ENCODE measurements at regions not wholly inside any gene's neighbourhood (a gene's known extent, or its start where the extent isn't known, plus 50 kb on each side); places are given as distances from the start of the nearest gene placed in this dataset.

DNA sequence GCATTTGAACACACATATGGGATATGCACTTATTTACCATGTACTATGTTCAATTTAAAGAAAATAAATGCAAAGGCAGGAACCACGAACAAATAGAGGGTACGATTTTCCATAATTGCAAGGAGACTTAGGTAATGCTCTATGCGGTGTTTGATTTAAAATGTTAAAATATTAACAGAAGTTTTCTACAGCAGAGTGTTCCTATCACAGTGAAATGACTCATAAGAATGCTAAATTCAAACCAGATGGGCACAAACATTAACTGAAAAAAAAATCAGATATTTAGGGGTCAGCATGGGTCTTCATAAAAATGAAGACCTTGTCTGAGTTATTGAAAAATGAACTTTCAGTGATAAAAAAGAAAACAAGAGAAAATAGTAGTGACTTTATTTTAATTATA is 65.4 kb downstream of the LLPH start:
- TF ChIP-seq, protein P1, sequence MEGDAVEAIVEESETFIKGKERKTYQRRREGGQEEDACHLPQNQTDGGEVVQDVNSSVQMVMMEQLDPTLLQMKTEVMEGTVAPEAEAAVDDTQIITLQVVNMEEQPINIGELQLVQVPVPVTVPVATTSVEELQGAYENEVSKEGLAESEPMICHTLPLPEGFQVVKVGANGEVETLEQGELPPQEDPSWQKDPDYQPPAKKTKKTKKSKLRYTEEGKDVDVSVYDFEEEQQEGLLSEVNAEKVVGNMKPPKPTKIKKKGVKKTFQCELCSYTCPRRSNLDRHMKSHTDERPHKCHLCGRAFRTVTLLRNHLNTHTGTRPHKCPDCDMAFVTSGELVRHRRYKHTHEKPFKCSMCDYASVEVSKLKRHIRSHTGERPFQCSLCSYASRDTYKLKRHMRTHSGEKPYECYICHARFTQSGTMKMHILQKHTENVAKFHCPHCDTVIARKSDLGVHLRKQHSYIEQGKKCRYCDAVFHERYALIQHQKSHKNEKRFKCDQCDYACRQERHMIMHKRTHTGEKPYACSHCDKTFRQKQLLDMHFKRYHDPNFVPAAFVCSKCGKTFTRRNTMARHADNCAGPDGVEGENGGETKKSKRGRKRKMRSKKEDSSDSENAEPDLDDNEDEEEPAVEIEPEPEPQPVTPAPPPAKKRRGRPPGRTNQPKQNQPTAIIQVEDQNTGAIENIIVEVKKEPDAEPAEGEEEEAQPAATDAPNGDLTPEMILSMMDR (conservative IDR thresholded peaks at IDR 0.05; ENCODE audit: low read depth in 2 of 2), result no peak
- TF ChIP-seq EZH2phosphoT487 (IDR thresholded peaks at IDR 0.05; ENCODE audit: unreplicated experiment) (no peak), POLR2AphosphoS5 (IDR thresholded peaks at IDR 0.05; ENCODE audit: low read depth) (no peak), EZH2 (IDR thresholded peaks at IDR 0.05; ENCODE audit: low read depth, unreplicated experiment) (no peak), STAT1 (IDR thresholded peaks at IDR 0.05; ENCODE audit: unreplicated experiment) (no peak), CREB1 (CRISPR knock-in tag; IDR thresholded peaks at IDR 0.05; ENCODE audit: low read depth) (no peak), ZNF331 (CRISPR knock-in tag; IDR thresholded peaks at IDR 0.05; ENCODE audit: low read depth) (no peak), JUNB (IDR thresholded peaks at IDR 0.05; ENCODE audit: unreplicated experiment) (no peak), ZNF114 (CRISPR knock-in tag; IDR thresholded peaks at IDR 0.05) (no peak)
- TF ChIP-seq, protein P2, sequence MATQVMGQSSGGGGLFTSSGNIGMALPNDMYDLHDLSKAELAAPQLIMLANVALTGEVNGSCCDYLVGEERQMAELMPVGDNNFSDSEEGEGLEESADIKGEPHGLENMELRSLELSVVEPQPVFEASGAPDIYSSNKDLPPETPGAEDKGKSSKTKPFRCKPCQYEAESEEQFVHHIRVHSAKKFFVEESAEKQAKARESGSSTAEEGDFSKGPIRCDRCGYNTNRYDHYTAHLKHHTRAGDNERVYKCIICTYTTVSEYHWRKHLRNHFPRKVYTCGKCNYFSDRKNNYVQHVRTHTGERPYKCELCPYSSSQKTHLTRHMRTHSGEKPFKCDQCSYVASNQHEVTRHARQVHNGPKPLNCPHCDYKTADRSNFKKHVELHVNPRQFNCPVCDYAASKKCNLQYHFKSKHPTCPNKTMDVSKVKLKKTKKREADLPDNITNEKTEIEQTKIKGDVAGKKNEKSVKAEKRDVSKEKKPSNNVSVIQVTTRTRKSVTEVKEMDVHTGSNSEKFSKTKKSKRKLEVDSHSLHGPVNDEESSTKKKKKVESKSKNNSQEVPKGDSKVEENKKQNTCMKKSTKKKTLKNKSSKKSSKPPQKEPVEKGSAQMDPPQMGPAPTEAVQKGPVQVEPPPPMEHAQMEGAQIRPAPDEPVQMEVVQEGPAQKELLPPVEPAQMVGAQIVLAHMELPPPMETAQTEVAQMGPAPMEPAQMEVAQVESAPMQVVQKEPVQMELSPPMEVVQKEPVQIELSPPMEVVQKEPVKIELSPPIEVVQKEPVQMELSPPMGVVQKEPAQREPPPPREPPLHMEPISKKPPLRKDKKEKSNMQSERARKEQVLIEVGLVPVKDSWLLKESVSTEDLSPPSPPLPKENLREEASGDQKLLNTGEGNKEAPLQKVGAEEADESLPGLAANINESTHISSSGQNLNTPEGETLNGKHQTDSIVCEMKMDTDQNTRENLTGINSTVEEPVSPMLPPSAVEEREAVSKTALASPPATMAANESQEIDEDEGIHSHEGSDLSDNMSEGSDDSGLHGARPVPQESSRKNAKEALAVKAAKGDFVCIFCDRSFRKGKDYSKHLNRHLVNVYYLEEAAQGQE (IDR thresholded peaks at IDR 0.05; ENCODE audit: unreplicated experiment), result no peak
- TF ChIP-seq, protein P3, sequence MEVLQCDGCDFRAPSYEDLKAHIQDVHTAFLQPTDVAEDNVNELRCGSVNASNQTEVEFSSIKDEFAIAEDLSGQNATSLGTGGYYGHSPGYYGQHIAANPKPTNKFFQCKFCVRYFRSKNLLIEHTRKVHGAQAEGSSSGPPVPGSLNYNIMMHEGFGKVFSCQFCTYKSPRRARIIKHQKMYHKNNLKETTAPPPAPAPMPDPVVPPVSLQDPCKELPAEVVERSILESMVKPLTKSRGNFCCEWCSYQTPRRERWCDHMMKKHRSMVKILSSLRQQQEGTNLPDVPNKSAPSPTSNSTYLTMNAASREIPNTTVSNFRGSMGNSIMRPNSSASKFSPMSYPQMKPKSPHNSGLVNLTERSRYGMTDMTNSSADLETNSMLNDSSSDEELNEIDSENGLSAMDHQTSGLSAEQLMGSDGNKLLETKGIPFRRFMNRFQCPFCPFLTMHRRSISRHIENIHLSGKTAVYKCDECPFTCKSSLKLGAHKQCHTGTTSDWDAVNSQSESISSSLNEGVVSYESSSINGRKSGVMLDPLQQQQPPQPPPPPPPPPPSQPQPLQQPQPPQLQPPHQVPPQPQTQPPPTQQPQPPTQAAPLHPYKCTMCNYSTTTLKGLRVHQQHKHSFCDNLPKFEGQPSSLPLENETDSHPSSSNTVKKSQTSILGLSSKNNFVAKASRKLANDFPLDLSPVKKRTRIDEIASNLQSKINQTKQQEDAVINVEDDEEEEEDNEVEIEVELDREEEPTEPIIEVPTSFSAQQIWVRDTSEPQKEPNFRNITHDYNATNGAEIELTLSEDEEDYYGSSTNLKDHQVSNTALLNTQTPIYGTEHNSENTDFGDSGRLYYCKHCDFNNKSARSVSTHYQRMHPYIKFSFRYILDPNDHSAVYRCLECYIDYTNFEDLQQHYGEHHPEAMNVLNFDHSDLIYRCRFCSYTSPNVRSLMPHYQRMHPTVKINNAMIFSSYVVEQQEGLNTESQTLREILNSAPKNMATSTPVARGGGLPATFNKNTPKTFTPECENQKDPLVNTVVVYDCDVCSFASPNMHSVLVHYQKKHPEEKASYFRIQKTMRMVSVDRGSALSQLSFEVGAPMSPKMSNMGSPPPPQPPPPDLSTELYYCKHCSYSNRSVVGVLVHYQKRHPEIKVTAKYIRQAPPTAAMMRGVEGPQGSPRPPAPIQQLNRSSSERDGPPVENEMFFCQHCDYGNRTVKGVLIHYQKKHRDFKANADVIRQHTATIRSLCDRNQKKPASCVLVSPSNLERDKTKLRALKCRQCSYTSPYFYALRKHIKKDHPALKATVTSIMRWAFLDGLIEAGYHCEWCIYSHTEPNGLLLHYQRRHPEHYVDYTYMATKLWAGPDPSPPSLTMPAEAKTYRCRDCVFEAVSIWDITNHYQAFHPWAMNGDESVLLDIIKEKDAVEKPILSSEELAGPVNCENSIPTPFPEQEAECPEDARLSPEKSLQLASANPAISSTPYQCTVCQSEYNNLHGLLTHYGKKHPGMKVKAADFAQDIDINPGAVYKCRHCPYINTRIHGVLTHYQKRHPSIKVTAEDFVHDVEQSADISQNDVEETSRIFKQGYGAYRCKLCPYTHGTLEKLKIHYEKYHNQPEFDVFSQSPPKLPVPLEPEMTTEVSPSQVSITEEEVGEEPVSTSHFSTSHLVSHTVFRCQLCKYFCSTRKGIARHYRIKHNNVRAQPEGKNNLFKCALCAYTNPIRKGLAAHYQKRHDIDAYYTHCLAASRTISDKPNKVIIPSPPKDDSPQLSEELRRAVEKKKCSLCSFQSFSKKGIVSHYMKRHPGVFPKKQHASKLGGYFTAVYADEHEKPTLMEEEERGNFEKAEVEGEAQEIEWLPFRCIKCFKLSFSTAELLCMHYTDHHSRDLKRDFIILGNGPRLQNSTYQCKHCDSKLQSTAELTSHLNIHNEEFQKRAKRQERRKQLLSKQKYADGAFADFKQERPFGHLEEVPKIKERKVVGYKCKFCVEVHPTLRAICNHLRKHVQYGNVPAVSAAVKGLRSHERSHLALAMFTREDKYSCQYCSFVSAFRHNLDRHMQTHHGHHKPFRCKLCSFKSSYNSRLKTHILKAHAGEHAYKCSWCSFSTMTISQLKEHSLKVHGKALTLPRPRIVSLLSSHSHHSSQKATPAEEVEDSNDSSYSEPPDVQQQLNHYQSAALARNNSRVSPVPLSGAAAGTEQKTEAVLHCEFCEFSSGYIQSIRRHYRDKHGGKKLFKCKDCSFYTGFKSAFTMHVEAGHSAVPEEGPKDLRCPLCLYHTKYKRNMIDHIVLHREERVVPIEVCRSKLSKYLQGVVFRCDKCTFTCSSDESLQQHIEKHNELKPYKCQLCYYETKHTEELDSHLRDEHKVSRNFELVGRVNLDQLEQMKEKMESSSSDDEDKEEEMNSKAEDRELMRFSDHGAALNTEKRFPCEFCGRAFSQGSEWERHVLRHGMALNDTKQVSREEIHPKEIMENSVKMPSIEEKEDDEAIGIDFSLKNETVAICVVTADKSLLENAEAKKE (CRISPR knock-in tag; IDR thresholded peaks at IDR 0.05), result no peak
- TF ChIP-seq, protein P4, sequence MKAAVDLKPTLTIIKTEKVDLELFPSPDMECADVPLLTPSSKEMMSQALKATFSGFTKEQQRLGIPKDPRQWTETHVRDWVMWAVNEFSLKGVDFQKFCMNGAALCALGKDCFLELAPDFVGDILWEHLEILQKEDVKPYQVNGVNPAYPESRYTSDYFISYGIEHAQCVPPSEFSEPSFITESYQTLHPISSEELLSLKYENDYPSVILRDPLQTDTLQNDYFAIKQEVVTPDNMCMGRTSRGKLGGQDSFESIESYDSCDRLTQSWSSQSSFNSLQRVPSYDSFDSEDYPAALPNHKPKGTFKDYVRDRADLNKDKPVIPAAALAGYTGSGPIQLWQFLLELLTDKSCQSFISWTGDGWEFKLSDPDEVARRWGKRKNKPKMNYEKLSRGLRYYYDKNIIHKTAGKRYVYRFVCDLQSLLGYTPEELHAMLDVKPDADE (IDR thresholded peaks at IDR 0.05), result no peak

All from GM23338 (cell line).